Heart right ventricle (tissue), 16 donors: ENCODE measurements at regions not wholly inside any gene's neighbourhood (a gene's known extent, or its start where the extent isn't known, plus 50 kb on each side); places are given as distances from the start of the nearest gene placed in this dataset.

ENCODE experiments used
- ATAC-seq, 8 donors: fragments of 200-7000 bp; cut with Tn5 transposase; one replicate each; pipeline ENCODE4 v1.9.1; 2020; ENCODE audit warnings: mild to moderate bottlenecking in 8 of 8, moderate library complexity in 8 of 8, moderate number of reproducible peaks in 1 of 8
- DNase-seq, 2 donors: peaks; one replicate each; pipeline ENCODE4 v3.0.0-alpha.2; 2020
- H3K27ac ChIP-seq, 10 donors: fragments of 200-600 bp; sonication (generic) in 2 of 10; one replicate each; pipeline versions ENCODE4 v1.5.0 to v1.8.0; 2020 to 2022; ENCODE audit warnings: mild to moderate bottlenecking in 3 of 10
- H3K27me3 ChIP-seq, 7 donors: fragments of 200-600 bp; one replicate each; pipeline ENCODE4 v1.8.0; 2021 to 2022; ENCODE audit warnings: mild to moderate bottlenecking in 2 of 7
- H3K36me3 ChIP-seq, 9 donors: fragments of 200-600 bp; sonication (generic) in 1 of 9; one replicate each; pipeline versions ENCODE4 v1.5.0 to v1.8.0; 2020 to 2022; ENCODE audit warnings: mild to moderate bottlenecking in 2 of 9
- H3K4me1 ChIP-seq, 9 donors: fragments of 200-600 bp; sonication (generic) in 1 of 9; one replicate each; pipeline versions ENCODE4 v1.5.0 to v1.8.0; 2020 to 2022; ENCODE audit warnings: mild to moderate bottlenecking in 4 of 9
- H3K4me3 ChIP-seq, 10 donors: fragments of 200-600 bp; sonication (generic) in 2 of 10; one replicate each; pipeline versions ENCODE4 v1.5.0 to v1.8.0; 2020 to 2022; ENCODE audit warnings: mild to moderate bottlenecking in 7 of 10, moderate library complexity in 2 of 10
- H3K9me3 ChIP-seq, 11 donors: fragments of 200-600 bp in 10 of 11; sonication (generic) in 2 of 11; one replicate each; pipeline versions ENCODE4 v1.5.0 to v1.8.0; 2013 to 2022; ENCODE audit warnings: mild to moderate bottlenecking in 2 of 11, control low read depth in 1 of 11, moderate library complexity in 1 of 11
- CTCF ChIP-seq, 9 donors: fragments of 200-600 bp; sonication (generic) in 2 of 9; IDR thresholded peaks; one replicate each; pipeline versions ENCODE4 v1.5.0 to v1.8.0; 2021 to 2022; ENCODE audit warnings: antibody characterized with exemption in 9 of 9, mild to moderate bottlenecking in 5 of 9, moderate library complexity in 1 of 9
- WGBS, 2 donors: extraction: QIAGEN DNeasy Blood & Tissue Kit; methylation state at CpG; one replicate each; pipeline ENCODE4 v1.1.7; 2013; ENCODE audit warnings: inconsistent platforms in 1 of 2; 5-methylcytosine and 5-hydroxymethylcytosine counted together
- intact Hi-C, 10 donors: fragments of 100-400 bp; cut with DNase I; formaldehyde crosslinking; loops; one replicate each; pipeline versions ENCODE4 v1.11.1 to v1.14.2; 2022
- donor health status: Arrhythmogenic right ventricular cardiomyopathy.
- donor health status: ischemic (EF 13 %, LVEDD 7.1; RV severe dilation, severe dysfunction).
- donor health status: healthy with polysubstance abuse.
- donor health status: DM: no; HTN: yes; CAD: no.
- donor health status: DM: no; HTN: no; CAD: no.
- donor health status: ischemic (EF 25% LVEDD 6.9; RV normal size, moderate dysfunction).
- donor health status: ischemic (EF 25% LVEDD 5.7; RV mildly dilated, moderate dysfunction).
- donor health status: healthy.
- donor health status: DM: yes; HTN: yes; CAD: no.
- donor health status: Ischemic cardiomyopathy.
- donor health status: ischemic (EF 35%, LVEDD 5.7; RV mildly dilated, moderate dysfunction).
- donor health status: nonischemic (EF 11% LVEDD 7.7; RV severe dilation, severe dysfunction).
- donor health status: DM: yes; HTN: yes; CAD: no.
- donor health status: PGD.
- donor health status: ischemic (EF 29% LVEDD 5.4; RV normal size, mild dysfunction).
- donor health status: nonischemic (EF 23%, LVEDD 6.1; RV moderate dilation, normal function).

GRCh38 chr1:117798550-117798949 lies 130.9 kb downstream of the GDAP2 start:
- DNase-seq = no peak
- no peaks in the 10 kb centered on the region for H3K9me3 ChIP-seq
- no peaks in the 10 kb centered on the region for H3K27me3 ChIP-seq
- H3K27ac ChIP-seq = no peak overlapping the region
- ATAC-seq = no peak
- intact Hi-C loops = no loop called here
- no peak for TF ChIP-seq CTCF (IDR thresholded peaks at IDR 0.05)
- WGBS, 2 donors = 77 to 81% methylated on average over 4 of the region's 4 CpGs
- H3K4me1 ChIP-seq = peaks cover 2 to 28% (median 19%) of the 10 kb centered on the region in 9 donors
- no peak overlapping the region for H3K4me3 ChIP-seq
- H3K36me3 ChIP-seq = no peaks in the 10 kb centered on the region

- Histone ChIP-seq H3K27ac (peak overlapping the region in 1 of 10 donors; percentile 19), H3K4me3 (no peak overlapping the region), H3K36me3 (no peaks in the 10 kb centered on the region), H3K27me3 (no peaks in the 10 kb centered on the region), H3K4me1 (no peaks in the 10 kb centered on the region), H3K9me3 (peaks cover 0 to 3% (median 0%) of the 10 kb centered on the region in 11 donors)
- TF ChIP-seq CTCF (IDR thresholded peaks at IDR 0.05) = no peak
- ATAC-seq = peak in 1 of 8 donors; percentile 53
- WGBS, 2 donors = 62 to 63% methylated on average over 6 of the region's 6 CpGs
- intact Hi-C loops = no loop called here
- DNase-seq = no peak
Measured at GRCh38 chr1:117802531-117803257, 126.7 kb downstream of the GDAP2 start.

- DNase-seq (no peak), ATAC-seq (peak in 1 of 8 donors; percentile 51)
- TF ChIP-seq CTCF (IDR thresholded peaks at IDR 0.05) = no peak
- H3K27ac ChIP-seq = no peak overlapping the region
- no peak overlapping the region for H3K4me3 ChIP-seq
- no peaks in the 10 kb centered on the region for H3K27me3 ChIP-seq
- H3K36me3 ChIP-seq = no peaks in the 10 kb centered on the region
- no peaks in the 10 kb centered on the region for H3K4me1 ChIP-seq
- intact Hi-C loops = no loop called here
- 64 to 68% methylated on average over 1 of the region's 1 CpG for WGBS, 2 donors
- peaks cover 0 to 5% (median 0%) of the 10 kb centered on the region in 11 donors for H3K9me3 ChIP-seq
Measured at GRCh38 chr1:117803318-117803717, 126.1 kb downstream of the GDAP2 start.

GRCh38 chr1:117809764-117810163 lies 119.7 kb downstream of the GDAP2 start:
- TF ChIP-seq CTCF (IDR thresholded peaks at IDR 0.05) = no peak
- intact Hi-C loops = no loop called here
- Histone ChIP-seq H3K4me1 (peaks cover 0 to 6% (median 0%) of the 10 kb centered on the region in 9 donors), H3K4me3 (no peak overlapping the region), H3K27me3 (no peaks in the 10 kb centered on the region), H3K27ac (no peak overlapping the region), H3K9me3 (peaks cover 0 to 5% (median 0%) of the 10 kb centered on the region in 11 donors), H3K36me3 (no peaks in the 10 kb centered on the region)
- WGBS, 2 donors = 50 to 51% methylated on average over 1 of the region's 1 CpG
- ATAC-seq (no peak), DNase-seq (no peak)
